Lower lobe of right lung (tissue), 2 donors: ENCODE measurements at regions not wholly inside any gene's neighbourhood (a gene's known extent, or its start where the extent isn't known, plus 50 kb on each side); places are given as distances from the start of the nearest gene placed in this dataset.
"Not testable (repeated sequence)": the region's sequence is repeated elsewhere in the genome, so short reads cannot be mapped to it uniquely, and the experiment has no call there.

Experiments
- ATAC-seq, 2 donors: fragments of 200-7000 bp; cut with Tn5 transposase; one replicate each; pipeline ENCODE4 v1.9.1; 2020 to 2022; ENCODE audit warnings: mild to moderate bottlenecking in 2 of 2, moderate library complexity in 2 of 2
- DNase-seq: peaks from one replicate; pipeline ENCODE4 v3.0.0-alpha.2; 2020
- H3K27ac ChIP-seq: fragments of 200-600 bp; one replicate; pipeline ENCODE4 v1.8.0; 2022
- H3K27me3 ChIP-seq: fragments of 200-600 bp; one replicate; pipeline ENCODE4 v1.8.0; 2022; ENCODE audit warnings: low read depth
- H3K36me3 ChIP-seq: fragments of 200-600 bp; one replicate; pipeline ENCODE4 v1.8.0; 2022; ENCODE audit warnings: mild to moderate bottlenecking
- H3K4me1 ChIP-seq: fragments of 200-600 bp; one replicate; pipeline ENCODE4 v1.8.0; 2022
- H3K4me3 ChIP-seq: fragments of 200-600 bp; one replicate; pipeline ENCODE4 v1.8.0; 2022; ENCODE audit warnings: mild to moderate bottlenecking
- H3K9me3 ChIP-seq: fragments of 200-600 bp; one replicate; pipeline ENCODE4 v1.8.0; 2022
- intact Hi-C: fragments of 100-400 bp; cut with DNase I; formaldehyde crosslinking; loops from one replicate; pipeline ENCODE4 v1.11.0; 2022
- TF ChIP-seq, protein P1 (sequence below): fragments of 200-600 bp; IDR thresholded peaks from one replicate; pipeline ENCODE4 v1.8.0; 2022; ENCODE audit warnings: antibody characterized with exemption, mild to moderate bottlenecking
- donor health status: DM: no; HTN: yes; CAD: no; lungs with severe emphysema.

DNA sequence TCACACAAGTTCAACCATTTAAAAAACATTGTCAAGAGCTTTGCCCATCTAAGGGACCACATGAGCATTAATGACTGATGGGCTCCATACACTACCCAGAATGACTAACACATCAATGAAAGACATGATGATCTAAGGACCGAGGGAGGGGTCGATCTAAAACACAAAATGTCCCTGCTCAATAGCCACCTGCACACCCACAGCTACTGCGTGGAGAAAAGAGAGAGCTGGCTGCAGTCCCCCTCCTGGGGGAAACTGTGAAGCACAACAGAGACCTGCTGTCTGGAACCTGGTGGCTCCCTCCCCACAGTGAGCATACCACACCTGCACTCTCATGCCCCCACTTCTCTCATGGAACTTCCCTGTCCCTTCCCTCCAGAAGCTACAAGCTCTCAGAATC is 130.1 kb upstream of the ERG start:
- no peak for ATAC-seq
- H3K36me3 ChIP-seq = no peaks in the 10 kb centered on the region
- no peak overlapping the region for H3K4me3 ChIP-seq
- no peaks in the 10 kb centered on the region for H3K27me3 ChIP-seq
- DNase-seq = no peak
- intact Hi-C loops = no loop called here
- no peaks in the 10 kb centered on the region for H3K9me3 ChIP-seq
- TF ChIP-seq, protein P1, sequence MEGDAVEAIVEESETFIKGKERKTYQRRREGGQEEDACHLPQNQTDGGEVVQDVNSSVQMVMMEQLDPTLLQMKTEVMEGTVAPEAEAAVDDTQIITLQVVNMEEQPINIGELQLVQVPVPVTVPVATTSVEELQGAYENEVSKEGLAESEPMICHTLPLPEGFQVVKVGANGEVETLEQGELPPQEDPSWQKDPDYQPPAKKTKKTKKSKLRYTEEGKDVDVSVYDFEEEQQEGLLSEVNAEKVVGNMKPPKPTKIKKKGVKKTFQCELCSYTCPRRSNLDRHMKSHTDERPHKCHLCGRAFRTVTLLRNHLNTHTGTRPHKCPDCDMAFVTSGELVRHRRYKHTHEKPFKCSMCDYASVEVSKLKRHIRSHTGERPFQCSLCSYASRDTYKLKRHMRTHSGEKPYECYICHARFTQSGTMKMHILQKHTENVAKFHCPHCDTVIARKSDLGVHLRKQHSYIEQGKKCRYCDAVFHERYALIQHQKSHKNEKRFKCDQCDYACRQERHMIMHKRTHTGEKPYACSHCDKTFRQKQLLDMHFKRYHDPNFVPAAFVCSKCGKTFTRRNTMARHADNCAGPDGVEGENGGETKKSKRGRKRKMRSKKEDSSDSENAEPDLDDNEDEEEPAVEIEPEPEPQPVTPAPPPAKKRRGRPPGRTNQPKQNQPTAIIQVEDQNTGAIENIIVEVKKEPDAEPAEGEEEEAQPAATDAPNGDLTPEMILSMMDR = no peak
- no peak overlapping the region for H3K27ac ChIP-seq
- H3K4me1 ChIP-seq = no peaks in the 10 kb centered on the region

DNA sequence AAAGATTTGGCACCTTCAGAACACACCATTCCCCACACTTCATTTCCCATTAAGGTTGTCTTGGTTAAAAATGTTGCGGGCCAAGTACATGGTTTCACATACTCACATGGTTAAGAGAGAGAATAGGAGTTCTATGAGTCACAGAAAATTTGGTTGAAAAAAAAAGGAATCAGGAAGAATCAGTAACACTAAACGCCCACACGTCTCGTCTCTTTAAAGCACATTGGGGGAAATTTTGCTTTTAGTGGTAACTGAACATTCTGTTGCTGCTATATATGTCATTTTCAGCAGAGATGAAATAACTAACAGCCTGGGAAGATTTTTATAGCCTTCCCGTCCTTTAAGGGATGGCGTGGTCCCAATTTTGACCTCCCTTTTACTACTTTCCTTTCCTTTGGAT is 132.9 kb upstream of the ERG start:
- TF ChIP-seq, protein P1 = no peak

DNA sequence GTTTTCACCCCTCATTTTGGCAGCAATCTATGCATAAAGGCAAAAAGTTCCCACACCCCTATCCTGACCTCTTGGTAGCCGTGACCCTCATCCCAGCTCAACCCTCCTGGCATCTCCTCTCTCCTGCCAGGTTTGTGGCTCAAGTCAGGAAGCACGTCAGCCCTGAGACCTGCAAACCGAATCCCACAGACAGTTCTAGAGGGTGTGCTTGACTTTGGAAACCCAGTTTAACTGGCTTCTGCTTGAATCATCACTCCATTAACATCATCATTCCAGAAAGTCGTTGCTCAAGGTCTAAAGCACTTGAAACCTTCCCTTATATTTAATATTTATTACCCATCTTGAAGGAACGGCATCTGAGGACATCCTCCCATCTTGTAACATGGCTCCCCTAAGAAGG is 133.4 kb upstream of the ERG start:
- ATAC-seq = no peak
- Histone ChIP-seq H3K4me1 (no peaks in the 10 kb centered on the region), H3K4me3 (no peak overlapping the region), H3K27me3 (no peaks in the 10 kb centered on the region), H3K36me3 (no peaks in the 10 kb centered on the region), H3K27ac (no peak overlapping the region), H3K9me3 (no peaks in the 10 kb centered on the region)
- TF ChIP-seq, protein P1 = no peak
- intact Hi-C loops = no loop called here
- no peak for DNase-seq

More for the DNA sequence above, 132.9 kb upstream of the ERG start:
- no peak for DNase-seq
- H3K27me3 ChIP-seq = no peaks in the 10 kb centered on the region
- no peaks in the 10 kb centered on the region for H3K9me3 ChIP-seq
- no peak for ATAC-seq
- no peak overlapping the region for H3K4me3 ChIP-seq
- H3K4me1 ChIP-seq = no peaks in the 10 kb centered on the region
- no peaks in the 10 kb centered on the region for H3K36me3 ChIP-seq
- H3K27ac ChIP-seq = no peak overlapping the region
- intact Hi-C loops = no loop called here

DNA sequence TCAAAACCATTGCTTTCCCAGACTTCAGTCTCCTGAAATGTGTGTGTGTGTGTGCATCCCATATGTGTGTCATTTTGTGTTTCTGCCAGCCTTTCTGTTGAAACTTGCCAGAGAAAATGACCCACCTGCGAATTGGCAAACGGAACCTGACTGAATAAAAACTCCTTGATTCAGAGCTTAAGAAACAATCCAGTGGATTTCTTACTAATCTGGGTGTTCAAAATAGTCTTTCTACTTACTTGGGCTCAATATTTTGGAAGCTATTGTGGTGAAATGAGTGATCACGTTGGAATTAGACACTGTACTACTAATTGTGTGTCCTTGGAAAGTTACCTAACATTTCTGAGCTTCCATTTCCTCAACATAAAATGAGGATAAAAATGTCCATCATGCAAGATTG is 138.9 kb upstream of the ERG start:
- Histone ChIP-seq H3K4me3 (no peak overlapping the region), H3K36me3 (no peaks in the 10 kb centered on the region), H3K27me3 (no peaks in the 10 kb centered on the region), H3K9me3 (no peaks in the 10 kb centered on the region), H3K27ac (no peak overlapping the region), H3K4me1 (peaks cover 8% of the 10 kb centered on the region)
- intact Hi-C loops = no loop called here
- ATAC-seq (no peak), DNase-seq (no peak)
- TF ChIP-seq, protein P1 = no peak

DNA sequence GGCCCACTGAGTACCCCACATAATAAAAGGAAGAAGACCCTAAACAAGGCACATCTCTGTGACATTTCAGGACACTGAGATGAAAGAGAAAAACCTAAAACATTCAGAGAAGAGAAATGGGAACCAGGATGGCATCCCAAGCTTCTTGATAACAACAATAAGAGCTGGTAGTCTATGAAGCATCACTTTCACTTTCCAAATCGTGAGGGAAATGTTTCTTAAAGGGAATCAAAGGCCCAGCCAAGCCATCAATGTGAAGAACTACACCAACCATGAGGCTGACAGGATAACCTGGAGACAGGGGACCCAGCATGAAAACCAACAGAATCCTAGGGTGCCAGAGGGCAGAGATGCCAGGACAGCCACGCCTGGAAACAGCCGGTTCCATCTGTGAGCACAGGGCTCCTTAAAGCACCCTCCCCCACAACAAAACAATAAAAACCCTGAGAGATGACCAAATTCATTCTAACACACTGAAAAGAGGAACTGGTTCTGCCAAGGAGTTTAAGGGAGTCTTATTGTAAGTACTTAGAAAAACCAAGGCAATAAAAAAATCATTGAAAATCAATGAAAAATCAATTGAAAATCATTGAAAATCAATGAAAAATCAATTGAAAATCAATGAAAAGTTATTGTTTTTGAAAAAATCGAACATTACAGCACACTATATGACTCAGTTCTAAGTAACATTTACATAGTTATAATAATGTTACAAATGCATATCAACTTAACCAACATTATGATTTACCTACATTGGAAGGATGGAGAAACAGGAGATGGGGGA is 141.5 kb upstream of the ERG start:
- no peaks in the 10 kb centered on the region for H3K27me3 ChIP-seq
- no peak overlapping the region for H3K4me3 ChIP-seq
- DNase-seq (no peak), ATAC-seq (no peak)
- H3K36me3 ChIP-seq = no peaks in the 10 kb centered on the region
- no peaks in the 10 kb centered on the region for H3K9me3 ChIP-seq
- intact Hi-C loops = no loop called here
- H3K4me1 ChIP-seq = peaks cover 8% of the 10 kb centered on the region
- TF ChIP-seq, protein P1 = no peak
- peak overlapping the region; percentile 1 for H3K27ac ChIP-seq

DNA sequence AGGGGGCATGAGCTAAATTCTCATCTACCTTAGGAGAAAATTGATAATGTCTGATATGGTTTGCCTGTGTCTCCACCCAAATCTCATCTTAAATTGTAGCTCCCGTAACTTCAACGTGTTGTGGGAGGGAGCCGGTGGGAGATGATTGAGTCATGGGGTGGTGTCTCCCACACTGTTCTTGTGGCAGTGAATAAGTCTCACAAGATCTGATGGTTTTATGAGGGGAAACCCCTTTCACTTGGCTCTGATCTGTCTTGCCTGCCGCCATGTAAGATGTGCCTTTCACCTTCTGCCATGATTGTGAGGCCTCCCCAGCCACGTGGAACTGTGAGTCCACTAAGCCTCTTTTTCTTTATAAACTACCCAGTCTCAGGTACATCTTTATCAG is 142.1 kb upstream of the ERG start:
- intact Hi-C loops, H3K36me3 ChIP-seq, H3K27me3 ChIP-seq, H3K27ac ChIP-seq, H3K4me3 ChIP-seq, ATAC-seq, DNase-seq, H3K9me3 ChIP-seq, H3K4me1 ChIP-seq: not testable (repeated sequence)
